T-helper 2 cell treated with Interferon-gamma antibody and Interleukin-4, amounts not matched to agents 100 ng/mL and 5 ng/mL, for 36 hours (primary cell): ENCODE measurements at regions not wholly inside any gene's neighbourhood (a gene's known extent, or its start where the extent isn't known, plus 50 kb on each side); places are given as distances from the start of the nearest gene placed in this dataset.

ENCODE experiments used
- intact Hi-C: fragments of 100-400 bp; cut with micrococcal nuclease; formaldehyde crosslinking; loops from one replicate; pipeline ENCODE4 v1.15.1; 2023

GRCh38 chr11:11140510-11140909 is 212.5 kb downstream of the CSNK2A3 start:
- intact Hi-C loops: no loop called here

- intact Hi-C loops: no loop called here
These were observed 215.7 kb downstream of the CSNK2A3 start for GRCh38 chr11:11137339-11137738.

GRCh38 chr11:11135820-11136476 is 217.1 kb downstream of the CSNK2A3 start:
- intact Hi-C loops: no loop called here

DNA sequence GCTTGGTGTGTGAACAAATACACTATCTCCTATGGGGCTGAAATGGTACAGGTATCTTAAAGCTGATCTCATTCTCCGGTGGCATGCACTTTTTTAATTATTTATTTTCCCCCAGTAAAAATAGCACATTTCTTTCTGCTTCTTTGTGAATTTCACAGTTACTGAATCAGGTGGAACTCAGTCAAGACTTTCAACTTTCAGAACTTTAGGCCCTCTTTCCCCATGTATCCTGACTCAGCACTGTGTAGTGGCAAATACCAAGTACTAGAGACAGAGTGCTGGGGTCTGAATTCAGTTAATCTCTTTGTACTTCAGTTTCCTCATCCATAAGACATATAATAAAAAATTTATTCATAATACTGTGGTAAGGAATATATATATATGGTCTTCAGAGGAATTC is 223.9 kb downstream of the CSNK2A3 start:
- intact Hi-C loops: no loop called here

DNA sequence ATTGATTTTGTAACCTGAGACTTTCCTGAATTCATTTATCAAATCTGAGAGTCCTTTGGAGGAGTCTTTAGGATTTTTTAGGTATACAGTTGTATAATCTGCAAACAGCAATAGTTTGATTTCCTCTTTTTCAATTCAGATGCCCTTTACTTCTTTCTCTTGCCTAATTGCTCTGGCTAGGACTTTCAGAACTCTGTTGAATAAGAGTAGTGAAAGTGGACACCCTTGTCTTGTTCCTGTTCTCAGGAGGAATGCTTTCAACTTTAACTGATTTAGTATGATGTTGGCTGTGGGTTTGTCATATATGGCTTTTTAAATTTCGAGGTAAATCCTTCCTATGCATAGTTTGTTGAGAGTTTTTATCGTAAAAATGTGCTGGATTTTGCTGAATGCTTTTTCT is 227.4 kb downstream of the CSNK2A3 start:
- intact Hi-C loops: no loop called here

GRCh38 chr11:11122749-11123148 is 230.3 kb downstream of the CSNK2A3 start:
- intact Hi-C loops: no loop called here

- intact Hi-C loops: no loop called here
These were observed 233.1 kb downstream of the CSNK2A3 start for GRCh38 chr11:11119917-11120316.

DNA sequence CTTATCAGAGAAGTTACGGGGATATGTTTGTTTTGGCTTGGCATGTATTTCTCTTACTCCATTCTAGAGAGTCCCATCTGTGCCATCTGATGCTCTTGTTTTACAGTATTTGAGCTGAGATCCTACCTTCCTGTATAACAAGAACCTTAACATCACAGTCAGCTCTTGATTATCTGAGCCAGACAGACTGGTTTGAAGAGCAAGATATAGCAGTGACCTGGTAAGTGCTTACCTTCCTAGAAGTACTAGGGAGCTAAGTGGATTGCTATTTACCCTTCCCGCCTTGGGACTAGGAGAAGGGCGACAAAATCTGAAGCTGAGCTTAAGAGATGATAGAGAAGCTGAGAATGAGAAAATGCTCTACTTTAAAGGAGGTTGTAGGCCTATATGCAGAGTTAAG is 235.3 kb downstream of the CSNK2A3 start:
- intact Hi-C loops: no loop called here

- intact Hi-C loops: no loop called here
These were observed 237.6 kb downstream of the CSNK2A3 start for GRCh38 chr11:11115475-11115874.

GRCh38 chr11:11113626-11114025 is 239.4 kb downstream of the CSNK2A3 start:
- intact Hi-C loops: no loop called here

DNA sequence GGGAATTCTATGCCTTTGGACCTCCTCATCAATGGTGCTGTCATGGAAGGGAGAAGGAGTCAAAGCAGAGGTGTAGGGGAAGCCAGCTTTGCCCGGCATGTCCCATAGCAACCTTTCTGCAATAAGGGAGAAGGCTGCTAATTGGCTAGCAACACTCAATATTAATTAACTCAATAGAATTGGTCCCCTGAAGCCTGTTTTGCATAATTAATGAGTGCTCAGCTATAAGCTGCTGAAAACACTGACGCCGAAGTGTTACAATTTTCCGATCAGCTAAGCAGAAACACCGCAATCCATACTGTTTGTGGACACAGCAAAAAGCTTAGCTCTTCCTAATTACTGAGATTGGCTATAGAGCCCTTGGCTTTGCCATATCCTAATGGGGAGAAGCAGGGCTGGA is 245.0 kb downstream of the CSNK2A3 start:
- intact Hi-C loops: no loop called here

DNA sequence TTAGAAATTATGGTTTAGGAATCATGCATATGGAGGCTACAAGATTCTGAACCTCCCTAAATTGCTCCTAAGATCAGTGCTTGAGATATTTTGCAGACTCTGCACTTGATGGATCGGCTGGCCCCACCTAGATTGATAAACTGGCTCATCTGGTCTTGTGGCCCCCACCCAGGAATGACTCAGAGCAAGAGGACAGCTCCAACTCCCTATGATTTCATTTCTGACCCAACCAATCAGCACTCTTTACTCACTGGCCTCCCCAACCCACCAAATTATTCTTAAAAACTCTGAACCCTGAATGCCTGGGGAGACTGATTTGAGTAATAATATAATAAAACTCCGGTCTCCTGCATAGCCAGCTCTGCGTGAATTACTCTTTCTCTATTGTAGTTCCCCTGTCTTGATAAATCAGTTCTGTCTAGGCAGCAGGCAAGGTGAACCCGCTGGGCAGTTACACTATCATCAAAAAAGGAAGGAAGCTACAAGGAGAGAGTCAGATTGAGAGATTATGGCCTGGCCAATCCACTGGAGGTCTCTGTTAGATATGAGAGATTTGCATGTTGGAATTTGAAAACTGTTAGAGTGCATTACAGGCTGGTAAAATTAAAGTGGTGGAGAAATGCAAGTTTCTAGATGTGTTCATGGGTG is 245.8 kb downstream of the CSNK2A3 start:
- intact Hi-C loops: no loop called here

DNA sequence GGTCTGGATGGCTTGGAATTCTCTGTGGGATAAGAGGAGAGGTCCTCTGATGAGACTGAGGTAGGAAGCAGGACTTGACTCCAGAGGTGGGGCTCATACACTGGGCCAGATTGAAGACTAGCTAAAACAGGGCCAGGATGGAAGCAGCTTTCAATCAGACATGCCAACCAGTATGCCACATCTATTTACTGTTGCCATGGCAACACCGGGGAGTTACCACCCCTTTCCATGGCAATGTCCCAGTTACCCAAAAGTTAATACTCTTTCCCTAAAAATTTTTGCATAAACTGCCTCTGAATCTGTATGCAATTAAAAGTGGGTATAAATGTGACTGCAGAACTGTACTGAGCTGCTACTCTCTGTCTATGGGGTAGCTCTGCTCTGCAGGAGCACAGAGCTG is 247.5 kb upstream of the ZBED5 start:
- intact Hi-C loops: no loop called here

- intact Hi-C loops: no loop called here
These were observed 238.2 kb upstream of the ZBED5 start for GRCh38 chr11:11095831-11096723.

- intact Hi-C loops: no loop called here
These were observed 232.6 kb upstream of the ZBED5 start for GRCh38 chr11:11090495-11090894.

DNA sequence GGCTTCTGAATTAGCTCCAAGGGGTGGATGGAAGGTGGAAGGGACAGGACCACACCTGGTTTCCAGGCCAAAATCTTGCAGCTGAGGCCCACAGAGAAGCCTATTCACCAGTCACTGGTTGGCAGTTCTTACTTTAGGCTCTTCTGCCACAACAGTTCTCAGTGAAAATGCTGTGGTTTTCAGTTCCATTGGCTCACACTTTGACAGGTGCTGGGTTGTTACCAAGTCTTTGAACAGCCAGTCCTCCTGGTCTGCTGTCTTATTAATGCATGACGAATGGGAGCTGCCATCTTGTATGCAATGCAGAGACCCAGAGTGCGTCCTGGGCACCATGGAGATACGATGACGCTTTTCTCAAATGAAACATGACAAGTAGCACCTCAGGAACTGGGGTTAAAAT is 232.0 kb upstream of the ZBED5 start:
- intact Hi-C loops: no loop called here

DNA sequence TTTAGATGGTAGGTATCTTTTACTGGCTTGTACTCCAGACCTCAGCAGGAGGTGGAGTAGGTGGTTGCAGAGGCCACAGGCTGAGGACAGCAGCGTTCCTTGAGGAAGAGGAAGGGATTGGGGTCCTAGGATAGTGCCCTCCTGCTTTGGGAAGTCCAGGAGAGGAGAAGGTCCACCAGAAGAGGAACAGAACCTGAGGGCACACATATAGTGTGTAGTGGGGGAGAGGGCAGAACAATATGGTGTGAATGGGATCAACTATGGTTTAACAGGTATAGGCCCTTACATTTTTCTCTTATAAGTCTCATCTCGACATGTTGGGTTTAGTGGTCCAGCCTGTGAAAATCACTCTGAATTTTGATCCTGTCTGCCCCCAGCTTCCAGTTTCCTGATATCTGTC is 229.1 kb upstream of the ZBED5 start:
- intact Hi-C loops: no loop called here

- intact Hi-C loops: no loop called here
These were observed 227.7 kb upstream of the ZBED5 start for GRCh38 chr11:11085580-11085979.

DNA sequence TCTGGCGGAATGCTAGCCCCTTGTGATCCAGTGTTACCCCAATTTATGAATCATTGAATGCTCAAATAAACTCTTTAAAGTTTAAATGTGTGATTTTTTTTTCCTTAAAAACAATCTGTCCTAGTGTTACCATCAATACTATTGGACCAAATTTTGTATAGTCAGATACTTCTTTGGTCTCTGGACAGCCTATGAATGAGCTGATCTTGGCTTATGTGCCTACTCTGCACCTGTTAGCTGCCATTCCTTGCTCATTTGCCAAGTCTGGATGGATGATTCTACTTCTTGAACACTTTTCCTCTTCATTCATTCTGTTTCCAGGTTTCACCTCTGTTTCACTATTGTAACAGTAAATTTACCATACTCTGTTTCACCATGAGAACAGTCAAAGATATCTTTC is 226.5 kb upstream of the ZBED5 start:
- intact Hi-C loops: no loop called here

- intact Hi-C loops: no loop called here
These were observed 225.6 kb upstream of the ZBED5 start for GRCh38 chr11:11083441-11083840.

DNA sequence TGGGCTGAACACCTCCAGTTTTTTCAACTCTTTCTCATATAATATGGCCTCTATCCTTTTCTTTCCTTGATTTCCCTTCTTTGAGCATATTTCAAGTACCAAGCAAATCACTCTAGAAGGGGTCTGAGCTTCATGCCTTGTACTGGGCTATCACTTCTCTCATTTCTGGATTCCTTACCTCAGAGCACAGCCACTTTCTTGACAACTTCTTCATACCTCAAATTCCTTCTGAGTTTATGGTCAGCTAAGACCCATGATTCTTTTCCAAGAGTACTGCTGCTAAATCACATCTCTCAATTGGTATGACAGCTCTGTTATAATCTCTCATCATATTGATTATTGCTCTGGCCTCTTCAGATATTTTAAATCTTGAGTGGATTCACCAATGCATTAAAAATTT is 224.8 kb upstream of the ZBED5 start:
- intact Hi-C loops: no loop called here

GRCh38 chr11:11081776-11082175 is 223.9 kb upstream of the ZBED5 start:
- intact Hi-C loops: no loop called here
